ENCODE measurements at regions not wholly inside any gene's neighbourhood (a gene's known extent, or its start where the extent isn't known, plus 50 kb on each side); places are given as distances from the start of the nearest gene placed in this dataset.

- H3K4me3 Mint-ChIP-seq = no peak overlapping the region
- ATAC-seq (no peak), DNase-seq (no peak)
- H3K9me3 Mint-ChIP-seq = no peaks in the 10 kb centered on the region
- no peaks in the 10 kb centered on the region for H3K4me1 Mint-ChIP-seq (ENCODE audit: low read depth)
- H3K27ac Mint-ChIP-seq = no peak overlapping the region
- ChIA-PET POLR2A (interaction anchor here (0.5 kb wide), 1 partner anchor 67 kb away, joined by 3 read pairs; no protein-coding TSS in a partner anchor), CTCF (no interaction called here)
- TF ChIP-seq CTCF (IDR thresholded peaks at IDR 0.05) = no peak
- no peaks in the 10 kb centered on the region for H3K36me3 Mint-ChIP-seq (ENCODE audit: low read depth)
- intact Hi-C loops (cut with micrococcal nuclease) = no loop called here
- H3K27me3 Mint-ChIP-seq = no peaks in the 10 kb centered on the region
Observed at GRCh38 chr4:38226170-38226569, 266.0 kb downstream of the PTTG2 start.

- H3K4me3 Mint-ChIP-seq = no peak overlapping the region
- ATAC-seq = no peak
- ChIA-PET POLR2A (interaction anchor here (0.6 kb wide), 1 partner anchor 79 kb away, joined by 3 read pairs; no protein-coding TSS in a partner anchor), CTCF (no interaction called here)
- no peaks in the 10 kb centered on the region for H3K36me3 Mint-ChIP-seq (ENCODE audit: low read depth)
- no peak overlapping the region for H3K27ac Mint-ChIP-seq
- TF ChIP-seq CTCF (IDR thresholded peaks at IDR 0.05) = no peak
- H3K27me3 Mint-ChIP-seq = peaks cover 2% of the 10 kb centered on the region
- DNase-seq = no peak
- no peaks in the 10 kb centered on the region for H3K9me3 Mint-ChIP-seq
- no peaks in the 10 kb centered on the region for H3K4me1 Mint-ChIP-seq (ENCODE audit: low read depth)
- intact Hi-C loops (cut with micrococcal nuclease) = no loop called here
Observed at GRCh38 chr4:38230121-38230801, 270.1 kb downstream of the PTTG2 start.

- Mint-ChIP-seq H3K36me3 (ENCODE audit: low read depth) (no peaks in the 10 kb centered on the region), H3K27ac (no peak overlapping the region), H3K9me3 (no peaks in the 10 kb centered on the region), H3K27me3 (peaks cover 2% of the 10 kb centered on the region), H3K4me1 (ENCODE audit: low read depth) (no peaks in the 10 kb centered on the region), H3K4me3 (no peak overlapping the region)
- ATAC-seq = no peak
- no peak for TF ChIP-seq CTCF (IDR thresholded peaks at IDR 0.05)
- intact Hi-C loops (cut with micrococcal nuclease) = no loop called here
- ChIA-PET CTCF (no interaction called here), POLR2A (no interaction called here)
- DNase-seq = no peak
Observed at GRCh38 chr4:38230821-38231563, 270.8 kb downstream of the PTTG2 start.

GRCh38 chr4:38231626-38232025 lies 271.4 kb downstream of the PTTG2 start:
- intact Hi-C loops (cut with micrococcal nuclease) = no loop called here
- no peak for ATAC-seq
- peaks cover 2% of the 10 kb centered on the region for H3K27me3 Mint-ChIP-seq
- no peaks in the 10 kb centered on the region for H3K36me3 Mint-ChIP-seq (ENCODE audit: low read depth)
- H3K4me3 Mint-ChIP-seq = no peak overlapping the region
- H3K4me1 Mint-ChIP-seq (ENCODE audit: low read depth) = no peaks in the 10 kb centered on the region
- no peak for TF ChIP-seq CTCF (IDR thresholded peaks at IDR 0.05)
- no peaks in the 10 kb centered on the region for H3K9me3 Mint-ChIP-seq
- H3K27ac Mint-ChIP-seq = no peak overlapping the region
- DNase-seq = no peak
- CTCF ChIA-PET = no interaction called here
- POLR2A ChIA-PET = no interaction called here

GRCh38 chr4:38232741-38233140 lies 272.5 kb downstream of the PTTG2 start:
- DNase-seq = no peak
- POLR2A ChIA-PET = no interaction called here
- Mint-ChIP-seq H3K4me1 (ENCODE audit: low read depth) (peaks cover 2% of the 10 kb centered on the region), H3K27ac (no peak overlapping the region), H3K36me3 (ENCODE audit: low read depth) (no peaks in the 10 kb centered on the region), H3K27me3 (peaks cover 2% of the 10 kb centered on the region), H3K4me3 (no peak overlapping the region), H3K9me3 (no peaks in the 10 kb centered on the region)
- intact Hi-C loops (cut with micrococcal nuclease) = no loop called here
- ATAC-seq = peak; percentile 34
- TF ChIP-seq CTCF (IDR thresholded peaks at IDR 0.05) = no peak
- CTCF ChIA-PET = no interaction called here

Measured in activated CD8-positive, alpha-beta T cell treated with anti-CD3 and anti-CD28 coated beads for 36 hours (primary cell).